HepG2 (cell line): ENCODE measurements at regions not wholly inside any gene's neighbourhood (a gene's known extent, or its start where the extent isn't known, plus 50 kb on each side); places are given as distances from the start of the nearest gene placed in this dataset.

Source experiments
- ATAC-seq: fragments of 200-7000 bp; cut with Tn5 transposase; 3 replicates; pipeline ENCODE4 v1.9.1; 2020; ENCODE audit warnings: mild to moderate bottlenecking, moderate library complexity
- BruUV-seq: library from RNA; stranded (reverse); fragments of 400-500 nt; replicated peaks from 2 replicates; lab custom pipeline; 2021; lab: Mats Ljungman, UMichigan
- CTCF ChIA-PET: fragments of 300-600 bp; formaldehyde crosslinking; extraction: SDS; loops from one replicate; lab custom pipeline; 2021; ENCODE audit warnings: low total read pairs, inconsistent platforms, low intra/inter-chr PET ratio; lab: Yijun Ruan, JAX
- POLR2A ChIA-PET: fragments of 350-600 bp; sonication (Branson Sonifier 250); formaldehyde crosslinking; loops from one replicate; lab custom pipeline; 2020; ENCODE audit warnings: antibody characterized with exemption, inconsistent platforms; lab: Yijun Ruan, JAX
- DNase-seq: peaks from one replicate; pipeline ENCODE4 v3.0.0-alpha.2; 2015; ENCODE audit warnings: low spot score
- FAIRE-seq: peaks from 3 replicates; lab custom pipeline; 2011; peaks lifted over from hg19 to GRCh38; lab: Jason Lieb, UNC
- H2AFZ ChIP-seq: one replicate; pipeline ENCODE4 v1.6.1; 2011; ENCODE audit warnings: low read length, inconsistent platforms
- H3K27ac ChIP-seq: fragments of 300-600 bp; 3 replicates; pipeline ENCODE4 v1.8.0; 2011; ENCODE audit warnings: mixed run types, mild to moderate bottlenecking, mixed read lengths, low read length, inconsistent platforms; ENCODE audit not compliant: insufficient read depth; ENCODE audit errors: extremely low read length
- H3K27me3 ChIP-seq, 2 experiments: fragments of 200-600 bp in 1 of 2; 2 replicates in 1 of 2; 3 replicates in 1 of 2; pipeline versions ENCODE4 v1.6.0 to v1.8.0; 2011; ENCODE audit warnings: low read length in 2 of 2, mild to moderate bottlenecking in 2 of 2, moderate library complexity in 2 of 2, inconsistent platforms in 1 of 2; ENCODE audit not compliant: insufficient read depth in 2 of 2, control insufficient read depth in 1 of 2
- H3K36me3 ChIP-seq, 2 experiments: fragments of 200-600 bp in 1 of 2; replicated peaks in 1 of 2; 2 replicates in 1 of 2; 3 replicates in 1 of 2; pipeline versions ENCODE4 v1.5.1 to v1.8.0; 2011; ENCODE audit warnings: low read length in 2 of 2, inconsistent platforms in 1 of 2; ENCODE audit not compliant: insufficient read depth in 2 of 2, control insufficient read depth in 1 of 2
- H3K4me1 ChIP-seq: 2 replicates; pipeline ENCODE4 v1.5.1; 2012; ENCODE audit warnings: low read length, inconsistent platforms; ENCODE audit not compliant: insufficient read depth
- H3K4me2 ChIP-seq: 2 replicates; pipeline ENCODE4 v1.6.0; 2011; ENCODE audit warnings: low read depth, low read length, inconsistent platforms
- H3K4me3 ChIP-seq, 3 experiments: fragments of 200-600 bp in 1 of 3; sonication (generic), shearing (Covaris generic) in 1 of 3; replicated peaks in 1 of 3; 2 replicates each; pipeline ENCODE4 v1.5.1; 2011 to 2016; ENCODE audit warnings: low read length in 3 of 3, inconsistent platforms in 2 of 3, low read depth in 2 of 3, mild to moderate bottlenecking in 2 of 3, control low read depth in 1 of 3, mixed read lengths in 1 of 3; ENCODE audit not compliant: insufficient read depth in 1 of 3
- H3K79me2 ChIP-seq: one replicate; pipeline ENCODE4 v1.6.1; 2011; ENCODE audit warnings: low read length, inconsistent platforms; ENCODE audit not compliant: insufficient read depth
- H3K9ac ChIP-seq: 2 replicates; pipeline ENCODE4 v1.6.0; 2011; ENCODE audit warnings: mild to moderate bottlenecking, low read depth, low read length, inconsistent platforms; ENCODE audit not compliant: insufficient read depth
- H3K9me3 ChIP-seq: 2 replicates; pipeline ENCODE4 v1.5.1; 2012; ENCODE audit warnings: mild to moderate bottlenecking, low read length
- H4K20me1 ChIP-seq: 2 replicates; pipeline ENCODE4 v1.6.0; 2011; ENCODE audit warnings: inconsistent platforms, mild to moderate bottlenecking, low read length, moderate library complexity; ENCODE audit not compliant: insufficient read depth
- CSRNP2 ChIP-seq: sonication (generic); formaldehyde crosslinking; conservative IDR thresholded peaks from 2 replicates; pipeline ENCODE4 v1.8.0; 2022; ENCODE audit warnings: low read depth, missing genetic modification reagents
- HNRNPH1 ChIP-seq: fragments of 200-400 bp; formaldehyde crosslinking; optimal IDR thresholded peaks from 2 replicates; pipeline ENCODE3; 2017; ENCODE audit warnings: mild to moderate bottlenecking, low read depth, low read length
- SALL2 ChIP-seq: sonication (generic); formaldehyde crosslinking; IDR thresholded peaks from 2 replicates; pipeline ENCODE4 v1.8.1; 2023; ENCODE audit warnings: mild to moderate bottlenecking, missing genetic modification reagents, inconsistent platforms
- SIN3B ChIP-seq: fragments of 150-350 bp; IDR thresholded peaks from 2 replicates; pipeline ENCODE4 v1.6.1; 2014; ENCODE audit warnings: low read length
- SYNCRIP ChIP-seq: fragments of 200-400 bp; formaldehyde crosslinking; IDR thresholded peaks from 2 replicates; pipeline ENCODE4 v1.6.1; 2018; ENCODE audit warnings: mild to moderate bottlenecking, low read depth, low read length; ENCODE audit not compliant: insufficient read depth
- TOE1 ChIP-seq: sonication (generic); formaldehyde crosslinking; IDR thresholded peaks from 2 replicates; pipeline ENCODE4 v1.4.0; 2020; ENCODE audit warnings: mild to moderate bottlenecking, missing genetic modification reagents
- ZEB1 ChIP-seq: IDR thresholded peaks from 2 replicates; pipeline ENCODE4 v1.6.1; 2012; ENCODE audit warnings: mild to moderate bottlenecking, low read depth, inconsistent platforms; ENCODE audit not compliant: insufficient replicate concordance
- ZFP1 ChIP-seq: IDR thresholded peaks from 2 replicates; pipeline ENCODE4 v1.6.1; 2016
- ZFP82 ChIP-seq: sonication (generic); formaldehyde crosslinking; IDR thresholded peaks from 2 replicates; pipeline ENCODE4 v1.5.1; 2020; ENCODE audit warnings: mild to moderate bottlenecking, missing genetic modification reagents, borderline replicate concordance
- ZNF205 ChIP-seq: IDR thresholded peaks from 2 replicates; pipeline ENCODE4 v1.6.1; 2018; ENCODE audit warnings: missing biosample characterization, missing genetic modification reagents
- WGBS: methylation state at CpG from one replicate; pipeline ENCODE4 v1.1.6; 2017; ENCODE audit warnings: low lambda C conversion rate; 5-methylcytosine and 5-hydroxymethylcytosine counted together
- in situ Hi-C: cut with HindIII; loops from 2 replicates; pipeline ENCODE4 v1.10.0; 2017; ENCODE audit warnings: low pct_unique_long_range_greater_than_20kb; ENCODE audit not compliant: extremely low pct_ligation_motif_present
- intact Hi-C: fragments of 100-400 bp; cut with micrococcal nuclease; formaldehyde crosslinking; loops from one replicate; pipeline ENCODE4 v1.10.0; 2022; ENCODE audit not compliant: unreplicated experiment
- TF ChIP-seq, protein P1 (sequence below): sonication (generic); formaldehyde crosslinking; IDR thresholded peaks from 2 replicates; pipeline ENCODE4 v1.5.1; 2020; ENCODE audit warnings: mild to moderate bottlenecking, missing genetic modification reagents, borderline replicate concordance

DNA sequence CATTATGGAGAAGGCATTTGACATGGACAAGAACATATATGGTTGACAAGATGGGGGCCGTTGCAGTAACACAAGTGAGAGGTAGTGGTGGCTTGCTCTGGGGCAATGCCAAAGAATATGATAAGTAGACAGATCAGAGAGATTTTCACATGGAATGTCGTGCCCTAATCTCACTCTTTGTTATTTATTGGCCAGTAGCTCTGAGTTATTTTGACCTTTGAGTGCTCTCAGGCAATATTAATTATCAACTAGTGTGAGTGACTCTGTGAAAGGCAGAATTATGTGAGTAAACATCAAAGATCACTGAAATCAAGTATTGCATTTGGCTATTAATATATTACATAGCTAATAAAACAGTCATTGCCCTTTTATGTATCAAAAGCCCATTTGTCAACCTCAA lies 164.9 kb upstream of the ADAMTS9 start (continued):
- TF ChIP-seq, protein P1, sequence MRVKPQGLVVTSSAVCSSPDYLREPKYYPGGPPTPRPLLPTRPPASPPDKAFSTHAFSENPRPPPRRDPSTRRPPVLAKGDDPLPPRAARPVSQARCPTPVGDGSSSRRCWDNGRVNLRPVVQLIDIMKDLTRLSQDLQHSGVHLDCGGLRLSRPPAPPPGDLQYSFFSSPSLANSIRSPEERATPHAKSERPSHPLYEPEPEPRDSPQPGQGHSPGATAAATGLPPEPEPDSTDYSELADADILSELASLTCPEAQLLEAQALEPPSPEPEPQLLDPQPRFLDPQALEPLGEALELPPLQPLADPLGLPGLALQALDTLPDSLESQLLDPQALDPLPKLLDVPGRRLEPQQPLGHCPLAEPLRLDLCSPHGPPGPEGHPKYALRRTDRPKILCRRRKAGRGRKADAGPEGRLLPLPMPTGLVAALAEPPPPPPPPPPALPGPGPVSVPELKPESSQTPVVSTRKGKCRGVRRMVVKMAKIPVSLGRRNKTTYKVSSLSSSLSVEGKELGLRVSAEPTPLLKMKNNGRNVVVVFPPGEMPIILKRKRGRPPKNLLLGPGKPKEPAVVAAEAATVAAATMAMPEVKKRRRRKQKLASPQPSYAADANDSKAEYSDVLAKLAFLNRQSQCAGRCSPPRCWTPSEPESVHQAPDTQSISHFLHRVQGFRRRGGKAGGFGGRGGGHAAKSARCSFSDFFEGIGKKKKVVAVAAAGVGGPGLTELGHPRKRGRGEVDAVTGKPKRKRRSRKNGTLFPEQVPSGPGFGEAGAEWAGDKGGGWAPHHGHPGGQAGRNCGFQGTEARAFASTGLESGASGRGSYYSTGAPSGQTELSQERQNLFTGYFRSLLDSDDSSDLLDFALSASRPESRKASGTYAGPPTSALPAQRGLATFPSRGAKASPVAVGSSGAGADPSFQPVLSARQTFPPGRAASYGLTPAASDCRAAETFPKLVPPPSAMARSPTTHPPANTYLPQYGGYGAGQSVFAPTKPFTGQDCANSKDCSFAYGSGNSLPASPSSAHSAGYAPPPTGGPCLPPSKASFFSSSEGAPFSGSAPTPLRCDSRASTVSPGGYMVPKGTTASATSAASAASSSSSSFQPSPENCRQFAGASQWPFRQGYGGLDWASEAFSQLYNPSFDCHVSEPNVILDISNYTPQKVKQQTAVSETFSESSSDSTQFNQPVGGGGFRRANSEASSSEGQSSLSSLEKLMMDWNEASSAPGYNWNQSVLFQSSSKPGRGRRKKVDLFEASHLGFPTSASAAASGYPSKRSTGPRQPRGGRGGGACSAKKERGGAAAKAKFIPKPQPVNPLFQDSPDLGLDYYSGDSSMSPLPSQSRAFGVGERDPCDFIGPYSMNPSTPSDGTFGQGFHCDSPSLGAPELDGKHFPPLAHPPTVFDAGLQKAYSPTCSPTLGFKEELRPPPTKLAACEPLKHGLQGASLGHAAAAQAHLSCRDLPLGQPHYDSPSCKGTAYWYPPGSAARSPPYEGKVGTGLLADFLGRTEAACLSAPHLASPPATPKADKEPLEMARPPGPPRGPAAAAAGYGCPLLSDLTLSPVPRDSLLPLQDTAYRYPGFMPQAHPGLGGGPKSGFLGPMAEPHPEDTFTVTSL (CRISPR knock-in tag) = no peak
- TF ChIP-seq HNRNPH1 (no peak), SYNCRIP (no peak), ZFP82 (CRISPR knock-in tag) (no peak)

DNA sequence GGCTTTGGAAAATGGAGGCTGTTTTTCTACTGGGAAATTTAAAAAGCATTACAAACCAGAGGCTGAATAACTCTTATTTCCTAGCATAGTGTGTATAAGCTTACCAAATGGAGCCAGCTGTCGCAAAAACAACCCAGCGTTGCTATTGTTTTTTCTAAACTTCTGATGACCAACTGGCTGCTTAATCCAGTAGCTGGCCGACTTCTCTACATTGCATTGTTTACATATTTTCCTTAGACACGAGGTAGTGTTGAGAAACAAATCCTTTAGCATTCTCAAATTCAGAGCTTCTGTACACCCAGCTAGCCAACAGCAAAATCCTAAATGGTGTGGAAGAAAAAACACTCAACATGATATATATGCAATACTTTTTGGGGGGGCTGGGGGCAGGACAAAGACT lies 161.0 kb upstream of the ADAMTS9 start:
- ChIA-PET POLR2A (no interaction called here), CTCF (no interaction called here)
- Histone ChIP-seq H3K36me3 (no peaks in the 10 kb centered on the region), H3K4me3 (no peak overlapping the region), H3K27me3 (no peaks in the 10 kb centered on the region), H3K79me2 (no peaks in the 10 kb centered on the region), H3K9ac (no peak overlapping the region), H3K9me3 (no peaks in the 10 kb centered on the region), H3K4me2 (no peak overlapping the region), H2AFZ (no peak overlapping the region), H4K20me1 (no peaks in the 10 kb centered on the region), H3K4me1 (no peaks in the 10 kb centered on the region), H3K27ac (no peak overlapping the region)
- WGBS = 43% methylated on average over 4 of the region's 4 CpGs
- BruUV-seq = no TSS peak
- intact Hi-C loops = no loop called here
- ATAC-seq (no peak), FAIRE-seq (no peak), DNase-seq (no peak)
- TF ChIP-seq ZEB1 (no peak), ZFP1 (CRISPR knock-in tag) (no peak), CSRNP2 (no peak), TOE1 (CRISPR knock-in tag) (no peak), SALL2 (CRISPR knock-in tag) (no peak), ZNF205 (CRISPR knock-in tag) (no peak), SIN3B (no peak)
- in situ Hi-C loops = no loop called here
